Esophagus muscularis mucosa (tissue), 4 donors: ENCODE measurements at regions not wholly inside any gene's neighbourhood (a gene's known extent, or its start where the extent isn't known, plus 50 kb on each side); places are given as distances from the start of the nearest gene placed in this dataset.

Source experiments
- DNase-seq: peaks from one replicate; pipeline ENCODE4 v3.0.0-alpha.2; 2017; ENCODE audit errors: extremely low spot score
- H3K27ac ChIP-seq, 4 donors: fragments of 200-600 bp; sonication (generic); replicated peaks in 1 of 4; 1 replicate in 3 of 4; 2 replicates in 1 of 4; pipeline ENCODE4 v1.5.1; 2016 to 2019; ENCODE audit warnings: mild to moderate bottlenecking in 1 of 4
- H3K27me3 ChIP-seq, 4 donors: fragments of 200-600 bp; sonication (generic); one replicate each; pipeline versions ENCODE4 v1.5.1 to v1.6.0; 2016 to 2019
- H3K36me3 ChIP-seq, 4 donors: fragments of 200-600 bp; sonication (generic); one replicate each; pipeline ENCODE4 v1.5.1; 2016 to 2019
- H3K4me1 ChIP-seq, 4 donors: fragments of 200-600 bp; sonication (generic); one replicate each; pipeline ENCODE4 v1.5.1; 2016 to 2019
- H3K4me3 ChIP-seq, 4 donors: fragments of 200-600 bp; sonication (generic); 1 replicate in 2 of 4; 2 replicates in 2 of 4; pipeline ENCODE4 v1.5.1; 2016 to 2019; ENCODE audit warnings: mild to moderate bottlenecking in 4 of 4, moderate library complexity in 1 of 4
- H3K9me3 ChIP-seq, 4 donors: fragments of 200-600 bp; sonication (generic); 1 replicate in 3 of 4; 2 replicates in 1 of 4; pipeline ENCODE4 v1.5.1; 2016 to 2019
- EP300 ChIP-seq: sonication (generic); formaldehyde crosslinking; IDR thresholded peaks from one replicate; pipeline ENCODE4 v1.6.1; 2017; ENCODE audit warnings: antibody characterized with exemption
- POLR2A ChIP-seq: fragments of 450-650 bp; IDR thresholded peaks from one replicate; pipeline ENCODE4 v1.6.1; 2017; ENCODE audit warnings: antibody characterized with exemption, moderate library complexity, mild to moderate bottlenecking, low read depth
- POLR2AphosphoS5 ChIP-seq, 2 donors: sonication (generic); formaldehyde crosslinking; IDR thresholded peaks; one replicate each; pipeline ENCODE4 v1.6.1; 2017; ENCODE audit warnings: antibody characterized with exemption in 2 of 2
- WGBS: methylation state at CpG from one replicate; pipeline ENCODE4 v1.1.5; 2018; 5-methylcytosine and 5-hydroxymethylcytosine counted together
- intact Hi-C: fragments of 100-400 bp; cut with DNase I; formaldehyde crosslinking; loops from one replicate; pipeline ENCODE4 v1.15.1; 2023
- TF ChIP-seq, protein P1 (sequence below), 3 experiments: fragments of 200-600 bp in 2 of 3; fragments of 450-650 bp in 1 of 3; sonication (generic) in 2 of 3; IDR thresholded peaks; one replicate each; pipeline ENCODE4 v1.5.1; 2017 to 2019; ENCODE audit warnings: antibody characterized with exemption in 3 of 3, mild to moderate bottlenecking in 2 of 3, moderate library complexity in 1 of 3

DNA sequence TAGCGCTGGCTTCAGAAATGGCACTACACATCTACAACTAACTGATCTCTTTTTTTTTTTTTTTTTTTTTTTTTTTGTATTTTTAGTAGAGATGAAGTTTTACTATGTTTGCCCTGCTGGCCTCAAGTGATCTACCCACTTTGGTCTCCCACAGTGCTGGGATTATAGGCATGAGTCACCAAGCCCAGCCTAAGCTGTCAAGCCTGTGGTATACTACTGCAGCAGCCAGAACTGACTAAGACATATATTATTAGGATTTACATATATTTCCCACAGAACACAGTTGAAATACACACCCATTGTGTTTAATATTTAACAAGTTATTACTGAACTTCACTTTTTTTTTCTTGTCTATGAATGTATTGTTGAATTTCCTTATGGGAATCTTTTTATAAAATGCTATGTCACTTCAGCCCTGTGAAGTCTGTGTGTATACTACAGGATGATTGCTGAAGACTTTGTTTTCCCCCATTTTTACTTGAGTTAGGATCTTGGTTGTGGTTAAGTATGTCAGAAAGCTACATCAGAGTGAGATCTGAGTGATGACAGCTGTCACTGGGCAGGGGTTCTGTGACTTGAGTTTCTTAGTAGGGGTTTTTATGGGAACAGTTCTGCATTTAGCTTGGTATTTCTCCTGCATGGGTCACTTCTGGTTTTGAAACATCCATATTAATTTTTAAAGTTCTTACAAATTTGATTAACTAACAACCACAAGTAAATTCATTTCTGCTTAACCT is 481.5 kb downstream of the CDY2B start:
- no CpG with 5 or more reads among the region's 1 CpG for WGBS
- Histone ChIP-seq H3K4me1 (no peaks in the 10 kb centered on the region), H3K27me3 (no peaks in the 10 kb centered on the region), H3K27ac (no peak overlapping the region), H3K9me3 (no peaks in the 10 kb centered on the region), H3K4me3 (no peak overlapping the region), H3K36me3 (no peaks in the 10 kb centered on the region)
- intact Hi-C loops: no loop called here
- no peak for DNase-seq
- TF ChIP-seq EP300: no peak

DNA sequence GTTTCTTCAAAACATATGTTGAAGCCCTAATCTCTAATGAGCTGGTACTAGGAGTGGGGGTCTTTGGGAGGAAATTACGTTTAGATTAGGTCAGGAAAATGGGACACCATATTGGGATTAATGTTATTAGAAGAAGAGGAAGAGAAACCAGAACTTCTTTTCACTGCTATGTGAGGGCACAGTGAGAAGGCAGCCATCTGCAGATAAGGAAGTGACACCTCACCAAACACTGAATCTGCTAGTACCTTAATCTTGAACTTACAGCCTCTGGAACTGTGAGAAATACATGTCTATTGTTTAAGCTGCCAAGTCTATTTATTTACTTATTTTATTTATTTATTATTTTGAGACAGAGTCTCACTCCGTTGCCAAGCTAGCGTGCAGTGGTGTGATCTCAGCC is 482.4 kb downstream of the CDY2B start:
- intact Hi-C loops: no loop called here
- H3K4me1 ChIP-seq: no peaks in the 10 kb centered on the region
- H3K27ac ChIP-seq: no peak overlapping the region
- DNase-seq: no peak
- WGBS: no CpG with 5 or more reads among the region's 3 CpGs
- no peaks in the 10 kb centered on the region for H3K9me3 ChIP-seq
- TF ChIP-seq, protein P1, sequence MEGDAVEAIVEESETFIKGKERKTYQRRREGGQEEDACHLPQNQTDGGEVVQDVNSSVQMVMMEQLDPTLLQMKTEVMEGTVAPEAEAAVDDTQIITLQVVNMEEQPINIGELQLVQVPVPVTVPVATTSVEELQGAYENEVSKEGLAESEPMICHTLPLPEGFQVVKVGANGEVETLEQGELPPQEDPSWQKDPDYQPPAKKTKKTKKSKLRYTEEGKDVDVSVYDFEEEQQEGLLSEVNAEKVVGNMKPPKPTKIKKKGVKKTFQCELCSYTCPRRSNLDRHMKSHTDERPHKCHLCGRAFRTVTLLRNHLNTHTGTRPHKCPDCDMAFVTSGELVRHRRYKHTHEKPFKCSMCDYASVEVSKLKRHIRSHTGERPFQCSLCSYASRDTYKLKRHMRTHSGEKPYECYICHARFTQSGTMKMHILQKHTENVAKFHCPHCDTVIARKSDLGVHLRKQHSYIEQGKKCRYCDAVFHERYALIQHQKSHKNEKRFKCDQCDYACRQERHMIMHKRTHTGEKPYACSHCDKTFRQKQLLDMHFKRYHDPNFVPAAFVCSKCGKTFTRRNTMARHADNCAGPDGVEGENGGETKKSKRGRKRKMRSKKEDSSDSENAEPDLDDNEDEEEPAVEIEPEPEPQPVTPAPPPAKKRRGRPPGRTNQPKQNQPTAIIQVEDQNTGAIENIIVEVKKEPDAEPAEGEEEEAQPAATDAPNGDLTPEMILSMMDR (IDR thresholded peaks at IDR 0.05): no peak
- TF ChIP-seq POLR2A (no peak), EP300 (no peak), POLR2AphosphoS5 (IDR thresholded peaks at IDR 0.05) (no peak)
- no peaks in the 10 kb centered on the region for H3K27me3 ChIP-seq
- H3K36me3 ChIP-seq: no peaks in the 10 kb centered on the region
- no peak overlapping the region for H3K4me3 ChIP-seq

DNA sequence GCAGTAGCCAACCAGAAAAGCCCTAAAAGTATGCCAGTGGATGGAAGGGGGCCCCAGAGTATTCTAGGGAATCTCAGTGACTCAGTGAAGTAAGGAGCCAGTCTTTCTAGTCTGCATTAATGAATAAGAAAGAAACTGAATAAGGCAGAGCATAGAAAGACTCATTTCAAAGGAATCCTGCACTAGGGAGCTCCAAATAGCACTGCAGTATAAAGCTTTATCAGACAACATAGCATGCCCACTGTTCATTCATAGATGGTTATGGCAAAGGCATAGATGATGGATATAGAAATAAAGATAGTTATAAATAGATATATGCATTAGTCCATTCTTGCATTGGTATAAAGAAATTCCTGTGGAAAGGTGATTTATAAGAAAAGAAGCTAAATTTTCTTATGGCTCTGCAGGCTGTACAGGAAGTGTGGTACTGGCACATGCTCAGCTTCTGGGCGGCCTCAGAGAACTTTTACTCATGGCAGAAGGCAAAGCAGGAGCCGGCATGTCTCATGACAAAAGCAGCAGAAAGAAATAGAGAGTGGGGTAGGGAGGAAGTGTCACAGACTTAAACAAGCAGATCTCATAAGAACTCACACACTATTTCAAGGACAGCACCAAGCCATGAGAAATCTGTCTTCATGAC is 498.5 kb downstream of the CDY2B start:
- intact Hi-C loops: no loop called here
- Histone ChIP-seq H3K27ac (no peak overlapping the region), H3K9me3 (no peaks in the 10 kb centered on the region), H3K27me3 (no peaks in the 10 kb centered on the region), H3K4me3 (no peak overlapping the region), H3K4me1 (no peaks in the 10 kb centered on the region), H3K36me3 (no peaks in the 10 kb centered on the region)
- no peak for DNase-seq
- WGBS: no CpG with 5 or more reads among the region's 2 CpGs
- TF ChIP-seq EP300: no peak
- no peak for TF ChIP-seq POLR2A
- no peak for TF ChIP-seq POLR2AphosphoS5 (IDR thresholded peaks at IDR 0.05)
- TF ChIP-seq, protein P1 (IDR thresholded peaks at IDR 0.05): no peak

DNA sequence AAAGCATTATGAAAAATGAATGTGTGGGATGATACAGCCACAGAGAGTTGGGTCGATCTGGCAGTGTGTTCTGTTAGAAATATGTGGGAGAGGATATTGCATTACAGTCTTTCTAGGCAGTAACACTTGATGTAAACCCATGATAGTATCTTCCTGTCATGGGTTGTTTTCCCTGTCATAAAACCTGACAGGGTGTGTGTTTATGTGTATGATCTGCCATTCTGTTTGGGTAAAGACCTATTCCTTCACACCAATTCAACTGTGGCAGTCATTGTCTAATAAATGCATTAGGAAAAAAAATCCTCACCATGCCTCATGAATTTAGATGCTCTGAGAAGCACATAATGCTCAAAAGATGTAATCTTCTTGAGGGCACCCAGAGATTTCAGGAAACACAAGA is 501.7 kb downstream of the CDY2B start:
- DNase-seq: no peak
- TF ChIP-seq EP300: no peak
- TF ChIP-seq POLR2A: no peak
- TF ChIP-seq, protein P1 (IDR thresholded peaks at IDR 0.05): no peak
- no peak for TF ChIP-seq POLR2AphosphoS5 (IDR thresholded peaks at IDR 0.05)
- H3K4me3 ChIP-seq: no peak overlapping the region
- intact Hi-C loops: no loop called here
- H3K9me3 ChIP-seq: no peaks in the 10 kb centered on the region
- no peaks in the 10 kb centered on the region for H3K4me1 ChIP-seq
- H3K27ac ChIP-seq: no peak overlapping the region
- no peaks in the 10 kb centered on the region for H3K27me3 ChIP-seq
- no peaks in the 10 kb centered on the region for H3K36me3 ChIP-seq
- no CpG with 5 or more reads among the region's 1 CpG for WGBS

DNA sequence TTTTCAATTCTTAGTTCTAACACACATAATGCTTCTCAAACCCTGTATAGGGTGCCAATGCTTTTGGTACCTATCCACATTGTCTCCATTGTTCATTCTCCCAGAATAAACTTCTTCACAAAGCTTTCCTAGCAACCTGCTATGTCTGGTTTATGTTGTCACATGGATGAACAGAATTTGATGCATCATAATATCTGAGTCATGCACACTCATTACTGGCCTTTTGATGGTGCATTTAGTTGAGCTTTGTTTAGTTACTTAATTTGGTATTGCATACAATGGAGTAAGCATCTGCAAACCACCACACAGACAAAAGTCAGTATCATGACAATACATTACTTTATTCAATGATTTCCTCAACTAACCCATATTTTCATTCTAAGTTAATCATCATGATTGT is 511.6 kb downstream of the CDY2B start:
- no peak for TF ChIP-seq EP300
- no peak for TF ChIP-seq POLR2A
- TF ChIP-seq POLR2AphosphoS5 (IDR thresholded peaks at IDR 0.05): no peak
- TF ChIP-seq, protein P1 (IDR thresholded peaks at IDR 0.05): no peak

More for the DNA sequence above, 511.6 kb downstream of the CDY2B start:
- intact Hi-C loops: no loop called here
- no peak overlapping the region for H3K27ac ChIP-seq
- no peaks in the 10 kb centered on the region for H3K27me3 ChIP-seq
- no peak for DNase-seq
- H3K4me1 ChIP-seq: no peaks in the 10 kb centered on the region
- no peak overlapping the region for H3K4me3 ChIP-seq
- H3K9me3 ChIP-seq: no peaks in the 10 kb centered on the region
- H3K36me3 ChIP-seq: no peaks in the 10 kb centered on the region
